IMR-90 (cell line): ENCODE measurements at regions not wholly inside any gene's neighbourhood (a gene's known extent, or its start where the extent isn't known, plus 50 kb on each side); places are given as distances from the start of the nearest gene placed in this dataset.

Experiments used
- CTCF ChIP-seq: conservative IDR thresholded peaks from 2 replicates; pipeline ENCODE4 v1.5.1; 2012; ENCODE audit warnings: mild to moderate bottlenecking, low read depth, low read length, improper control_type of control experiment
- ELK1 ChIP-seq: fragments of 150-350 bp; IDR thresholded peaks from 2 replicates; pipeline ENCODE4 v1.6.1; 2016; ENCODE audit warnings: low read depth, mild to moderate bottlenecking, low read length, moderate library complexity, borderline replicate concordance

GRCh38 chr1:189597083-189597482 lies 880.6 kb downstream of the BRINP3 start:
- TF ChIP-seq CTCF (no peak), ELK1 (no peak)
